ENCODE measurements at regions not wholly inside any gene's neighbourhood (a gene's known extent, or its start where the extent isn't known, plus 50 kb on each side); places are given as distances from the start of the nearest gene placed in this dataset.

DNA sequence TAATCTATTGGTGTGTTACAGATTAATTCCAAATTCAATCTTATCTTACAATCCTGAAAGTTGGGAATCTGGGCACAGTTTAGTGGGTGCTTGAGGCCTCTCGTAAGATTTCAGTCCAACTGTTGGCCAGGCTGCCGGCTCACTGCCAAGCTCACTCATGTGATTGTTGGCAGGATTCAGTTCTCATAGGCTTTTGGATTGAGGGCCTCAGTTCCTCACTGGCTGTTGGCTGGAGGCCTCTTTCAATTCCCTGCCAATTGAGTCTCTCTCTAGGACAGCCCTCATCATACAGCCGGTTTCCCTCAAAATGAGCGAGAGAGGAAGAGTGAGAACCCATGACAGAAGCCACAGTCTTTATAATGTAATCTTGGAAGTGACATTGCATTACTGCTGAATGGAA lies 123.5 kb upstream of the FBXO33 start:
- TF ChIP-seq POLR2A (IDR thresholded peaks at IDR 0.05): no peak
- TF ChIP-seq, protein P1, sequence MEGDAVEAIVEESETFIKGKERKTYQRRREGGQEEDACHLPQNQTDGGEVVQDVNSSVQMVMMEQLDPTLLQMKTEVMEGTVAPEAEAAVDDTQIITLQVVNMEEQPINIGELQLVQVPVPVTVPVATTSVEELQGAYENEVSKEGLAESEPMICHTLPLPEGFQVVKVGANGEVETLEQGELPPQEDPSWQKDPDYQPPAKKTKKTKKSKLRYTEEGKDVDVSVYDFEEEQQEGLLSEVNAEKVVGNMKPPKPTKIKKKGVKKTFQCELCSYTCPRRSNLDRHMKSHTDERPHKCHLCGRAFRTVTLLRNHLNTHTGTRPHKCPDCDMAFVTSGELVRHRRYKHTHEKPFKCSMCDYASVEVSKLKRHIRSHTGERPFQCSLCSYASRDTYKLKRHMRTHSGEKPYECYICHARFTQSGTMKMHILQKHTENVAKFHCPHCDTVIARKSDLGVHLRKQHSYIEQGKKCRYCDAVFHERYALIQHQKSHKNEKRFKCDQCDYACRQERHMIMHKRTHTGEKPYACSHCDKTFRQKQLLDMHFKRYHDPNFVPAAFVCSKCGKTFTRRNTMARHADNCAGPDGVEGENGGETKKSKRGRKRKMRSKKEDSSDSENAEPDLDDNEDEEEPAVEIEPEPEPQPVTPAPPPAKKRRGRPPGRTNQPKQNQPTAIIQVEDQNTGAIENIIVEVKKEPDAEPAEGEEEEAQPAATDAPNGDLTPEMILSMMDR (IDR thresholded peaks at IDR 0.05): no peak
